ENCODE measurements at regions not wholly inside any gene's neighbourhood (a gene's known extent, or its start where the extent isn't known, plus 50 kb on each side); places are given as distances from the start of the nearest gene placed in this dataset.
"Not testable (repeated sequence)": the region's sequence is repeated elsewhere in the genome, so short reads cannot be mapped to it uniquely, and the experiment has no call there.

GRCh38 chr16:75833385-75833784 lies 107.1 kb upstream of the CPHXL start:
- BruUV-seq (replicated peaks); in situ Hi-C loops (cut with HindIII; ENCODE audit: extremely low pct_ligation_motif_present, low pct_unique_long_range_greater_than_20kb); CTCF ChIA-PET (ENCODE audit: low intra/inter-chr PET ratio, low total read pairs); H4K20me1 ChIP-seq (ENCODE audit: insufficient read depth, low read length); POLR2A ChIA-PET; H3K4me2 ChIP-seq (ENCODE audit: low read depth, low read length); H2AFZ ChIP-seq (ENCODE audit: low read length); H3K27ac ChIP-seq (ENCODE audit: extremely low read length, insufficient read depth, low read length); H3K4me1 ChIP-seq (ENCODE audit: insufficient read depth, low read length); H3K27me3 ChIP-seq (ENCODE audit: control insufficient read depth in 1 of 2, insufficient read depth in 2 of 2, low read length in 2 of 2); H3K4me3 ChIP-seq (replicated peaks in 1 of 3; ENCODE audit: insufficient read depth in 1 of 3, low read depth in 2 of 3, low read length in 3 of 3); ATAC-seq; intact Hi-C loops (cut with micrococcal nuclease; ENCODE audit: unreplicated experiment); H3K9ac ChIP-seq (ENCODE audit: insufficient read depth, low read depth, low read length); H3K9me3 ChIP-seq (ENCODE audit: low read length); H3K79me2 ChIP-seq (ENCODE audit: insufficient read depth, low read length); H3K36me3 ChIP-seq (replicated peaks in 1 of 2; ENCODE audit: control insufficient read depth in 1 of 2, insufficient read depth in 2 of 2, low read length in 2 of 2); FAIRE-seq; DNase-seq (ENCODE audit: low spot score): not testable (repeated sequence)
- 47% methylated on average over 2 of the region's 2 CpGs for WGBS (ENCODE audit: low lambda C conversion rate)

GRCh38 chr16:75836347-75837010 lies 110.2 kb upstream of the CPHXL start:
- H3K9ac ChIP-seq (ENCODE audit: insufficient read depth, low read depth, low read length): no peak overlapping the region
- in situ Hi-C loops (cut with HindIII; ENCODE audit: extremely low pct_ligation_motif_present, low pct_unique_long_range_greater_than_20kb) (no loop called here), intact Hi-C loops (cut with micrococcal nuclease; ENCODE audit: unreplicated experiment) (no loop called here)
- no peaks in the 10 kb centered on the region for H3K27me3 ChIP-seq (ENCODE audit: control insufficient read depth in 1 of 2, insufficient read depth in 2 of 2, low read length in 2 of 2)
- H3K9me3 ChIP-seq (ENCODE audit: low read length): no peaks in the 10 kb centered on the region
- H2AFZ ChIP-seq (ENCODE audit: low read length): no peak overlapping the region
- no TSS peak for BruUV-seq (replicated peaks)
- no peak overlapping the region for H3K4me3 ChIP-seq (replicated peaks in 1 of 3; ENCODE audit: insufficient read depth in 1 of 3, low read depth in 2 of 3, low read length in 3 of 3)
- DNase-seq (ENCODE audit: low spot score): no peak
- H3K4me1 ChIP-seq (ENCODE audit: insufficient read depth, low read length): no peaks in the 10 kb centered on the region
- H3K36me3 ChIP-seq (replicated peaks in 1 of 2; ENCODE audit: control insufficient read depth in 1 of 2, insufficient read depth in 2 of 2, low read length in 2 of 2): no peaks in the 10 kb centered on the region
- no peaks in the 10 kb centered on the region for H3K79me2 ChIP-seq (ENCODE audit: insufficient read depth, low read length)
- no peak overlapping the region for H3K27ac ChIP-seq (ENCODE audit: extremely low read length, insufficient read depth, low read length)
- FAIRE-seq: no peak
- WGBS (ENCODE audit: low lambda C conversion rate): 1% methylated on average over 2 of the region's 2 CpGs
- no peak for TF ChIP-seq ZNF879 (CRISPR knock-in tag; IDR thresholded peaks at IDR 0.05)
- TF ChIP-seq MIXL1 (CRISPR knock-in tag; IDR thresholded peaks at IDR 0.05): no peak
- no peak for TF ChIP-seq ZNF3 (CRISPR knock-in tag; IDR thresholded peaks at IDR 0.05)
- no peak for TF ChIP-seq MYC (CRISPR knock-in tag; IDR thresholded peaks at IDR 0.05; ENCODE audit: borderline replicate concordance)
- ChIA-PET POLR2A (no interaction called here), CTCF (ENCODE audit: low intra/inter-chr PET ratio, low total read pairs) (no interaction called here)
- H4K20me1 ChIP-seq (ENCODE audit: insufficient read depth, low read length): no peaks in the 10 kb centered on the region
- no peak overlapping the region for H3K4me2 ChIP-seq (ENCODE audit: low read depth, low read length)
- no peak for ATAC-seq

Data from HepG2 (cell line).